HAP-1 (cell line): ENCODE measurements at regions not wholly inside any gene's neighbourhood (a gene's known extent, or its start where the extent isn't known, plus 50 kb on each side); places are given as distances from the start of the nearest gene placed in this dataset.

Experiments
- DNase-seq, 2 experiments: peaks; one replicate each; pipeline ENCODE4 v3.0.0-alpha.2; 2016 to 2020; ENCODE audit warnings: low spot score in 2 of 2
- H3K27me3 ChIP-seq: fragments of 250-450 bp; sonication (Bioruptor Pico); 2 replicates; pipeline ENCODE4 v1.5.1; 2020; ENCODE audit warnings: low read depth, mild to moderate bottlenecking, moderate library complexity
- H3K36me3 ChIP-seq: fragments of 250-450 bp; sonication (Bioruptor Pico); replicated peaks from 2 replicates; pipeline ENCODE4 v1.5.1; 2020; ENCODE audit warnings: mild to moderate bottlenecking
- H3K4me1 ChIP-seq: fragments of 250-450 bp; sonication (Bioruptor Pico); 2 replicates; pipeline ENCODE4 v1.5.1; 2020; ENCODE audit warnings: mild to moderate bottlenecking
- H3K4me3 ChIP-seq: fragments of 250-450 bp; sonication (Bioruptor Pico); 2 replicates; pipeline ENCODE4 v1.5.1; 2020; ENCODE audit warnings: mild to moderate bottlenecking, moderate library complexity
- H3K9me3 ChIP-seq: fragments of 250-450 bp; sonication (Bioruptor Pico); 2 replicates; pipeline ENCODE4 v1.5.1; 2020; ENCODE audit warnings: mild to moderate bottlenecking, moderate library complexity
- in situ Hi-C: fragments of 300-500 bp; cut with MboI; formaldehyde crosslinking; loops from 3 replicates; pipeline ENCODE4 v1.14.3; 2020; ENCODE audit warnings: low sequenced_read_pairs, inconsistent platforms, mixed read lengths

DNA sequence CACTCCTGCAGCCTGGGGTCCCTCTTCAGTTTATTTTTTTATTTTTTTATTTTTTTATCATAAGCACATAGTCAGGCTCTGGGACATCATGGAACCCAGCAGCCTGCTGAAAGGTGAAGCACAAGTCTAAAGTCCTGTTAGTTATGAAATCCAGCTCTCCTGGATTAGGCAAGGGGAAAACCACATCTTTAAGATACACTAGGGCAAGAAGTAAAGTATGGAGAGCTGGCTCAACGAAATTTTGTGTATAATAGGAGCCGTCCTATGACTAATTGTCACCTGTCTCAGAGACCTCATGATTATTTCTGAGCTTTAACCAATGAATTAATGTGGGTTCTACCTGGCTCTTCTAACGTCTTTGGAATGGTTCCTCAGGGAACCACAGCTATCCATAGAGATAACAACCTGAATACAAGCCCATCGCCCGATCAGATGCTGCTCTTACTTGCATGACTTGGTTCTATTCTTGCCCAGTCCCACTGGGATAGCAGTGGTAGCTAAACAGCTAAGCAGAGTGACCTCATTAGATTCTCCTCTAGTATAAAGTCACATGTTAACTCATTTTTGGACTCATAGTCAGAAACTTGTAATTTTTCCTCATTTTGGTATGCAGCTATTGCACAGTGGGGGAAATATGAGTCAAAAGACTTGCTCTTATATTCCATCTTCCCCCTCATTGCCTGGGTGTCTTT, 122.7 kb downstream of the LMO4 start:
- H3K36me3 ChIP-seq = no peaks in the 10 kb centered on the region
- no peak for DNase-seq
- H3K4me3 ChIP-seq = no peak overlapping the region
- no peaks in the 10 kb centered on the region for H3K27me3 ChIP-seq
- H3K9me3 ChIP-seq = no peaks in the 10 kb centered on the region
- no peaks in the 10 kb centered on the region for H3K4me1 ChIP-seq
- in situ Hi-C loops = no loop called here

DNA sequence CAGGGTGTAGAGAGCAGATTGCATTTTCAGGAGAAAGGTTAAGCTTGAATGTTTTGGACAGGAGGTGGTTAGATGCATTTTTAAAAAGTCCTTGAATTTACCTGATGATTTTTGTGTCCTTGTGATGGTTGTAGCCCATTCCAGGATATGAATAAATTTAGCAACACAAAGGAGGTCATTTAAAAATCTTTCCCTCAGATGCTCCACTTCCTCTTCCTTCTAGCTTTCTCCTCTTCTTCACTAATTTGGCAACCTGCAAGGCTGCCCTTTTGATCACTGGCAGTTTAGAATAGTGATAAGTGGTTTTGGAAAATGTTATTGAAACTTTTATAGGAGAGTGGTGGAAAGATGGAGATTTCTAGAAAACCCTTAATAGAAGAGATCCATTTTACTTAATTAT, 124.0 kb downstream of the LMO4 start:
- Histone ChIP-seq H3K27me3 (no peaks in the 10 kb centered on the region), H3K36me3 (no peaks in the 10 kb centered on the region), H3K4me1 (no peaks in the 10 kb centered on the region), H3K9me3 (no peaks in the 10 kb centered on the region), H3K4me3 (no peak overlapping the region)
- no peak for DNase-seq
- in situ Hi-C loops = no loop called here

DNA sequence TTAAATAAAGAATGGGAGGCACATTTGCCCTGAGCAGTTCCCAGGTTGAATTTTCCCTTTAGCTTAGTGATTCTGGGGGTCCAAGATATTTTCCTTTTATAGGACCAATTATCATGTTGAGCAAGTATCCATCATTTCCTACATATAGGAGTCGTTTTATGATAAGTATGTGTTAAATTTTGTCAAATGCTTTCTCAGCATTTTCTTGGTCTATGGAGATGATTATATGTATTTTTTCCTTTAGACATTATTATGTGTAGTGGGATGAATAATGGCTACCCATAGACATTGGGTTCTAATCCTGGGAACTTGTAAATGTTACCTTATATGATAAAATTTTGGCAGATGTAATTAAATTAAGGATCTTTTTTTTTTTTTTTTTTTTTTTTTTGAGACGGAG, 128.7 kb downstream of the LMO4 start:
- Histone ChIP-seq H3K27me3 (no peaks in the 10 kb centered on the region), H3K4me1 (no peaks in the 10 kb centered on the region), H3K4me3 (no peak overlapping the region), H3K36me3 (no peaks in the 10 kb centered on the region), H3K9me3 (no peaks in the 10 kb centered on the region)
- in situ Hi-C loops = no loop called here
- DNase-seq = no peak

DNA sequence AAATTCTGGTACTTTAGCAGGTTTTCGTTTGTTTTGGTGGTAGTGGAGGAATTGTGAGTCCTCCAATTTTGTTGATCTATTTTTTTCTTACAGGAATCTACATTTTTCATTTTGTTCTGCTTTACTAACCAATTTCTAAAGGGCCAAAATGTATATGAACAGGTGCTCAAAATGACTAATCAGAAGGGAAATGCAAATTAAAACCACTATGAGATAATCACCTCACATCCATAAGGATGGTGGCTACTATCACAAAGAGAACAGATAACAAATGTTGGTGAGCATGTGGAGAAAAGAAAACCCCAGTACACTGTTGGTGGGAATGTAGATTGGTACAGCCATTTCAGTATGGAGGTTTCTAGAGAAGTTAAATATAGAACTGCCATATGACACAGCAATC, 134.2 kb downstream of the LMO4 start:
- Histone ChIP-seq H3K9me3 (no peaks in the 10 kb centered on the region), H3K4me3 (no peak overlapping the region), H3K36me3 (no peaks in the 10 kb centered on the region), H3K4me1 (no peaks in the 10 kb centered on the region), H3K27me3 (peaks cover 2% of the 10 kb centered on the region; the same call in 1 of the 2 replicates)
- DNase-seq = no peak
- in situ Hi-C loops = no loop called here

DNA sequence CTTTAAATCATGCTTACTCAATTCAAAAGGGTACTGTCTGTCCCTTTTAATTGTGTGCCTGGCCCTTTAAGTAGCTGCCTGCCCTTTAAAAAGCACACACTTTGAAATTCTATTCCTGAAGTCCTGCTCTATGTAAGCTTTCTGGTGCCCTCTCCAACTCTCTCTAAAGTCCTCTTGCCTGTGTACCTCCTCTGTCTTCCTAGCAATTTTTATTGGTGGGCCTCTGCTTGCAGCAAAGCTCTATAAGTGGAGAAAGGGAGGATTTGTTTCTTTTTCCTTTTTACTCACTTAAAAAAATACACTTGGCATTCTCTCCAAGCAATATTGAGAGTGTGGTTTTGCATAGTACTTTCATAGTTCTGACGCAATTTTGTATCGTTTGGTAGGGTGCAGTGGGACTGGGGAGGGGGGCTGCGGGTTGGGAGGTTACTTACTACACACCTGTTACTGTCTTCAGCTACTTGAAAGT, 135.4 kb downstream of the LMO4 start:
- in situ Hi-C loops = no loop called here
- H3K4me1 ChIP-seq = no peaks in the 10 kb centered on the region
- H3K27me3 ChIP-seq = peaks cover 2% of the 10 kb centered on the region; the same call in 1 of the 2 replicates
- no peak overlapping the region for H3K4me3 ChIP-seq
- H3K36me3 ChIP-seq = no peaks in the 10 kb centered on the region
- no peak for DNase-seq
- no peaks in the 10 kb centered on the region for H3K9me3 ChIP-seq

DNA sequence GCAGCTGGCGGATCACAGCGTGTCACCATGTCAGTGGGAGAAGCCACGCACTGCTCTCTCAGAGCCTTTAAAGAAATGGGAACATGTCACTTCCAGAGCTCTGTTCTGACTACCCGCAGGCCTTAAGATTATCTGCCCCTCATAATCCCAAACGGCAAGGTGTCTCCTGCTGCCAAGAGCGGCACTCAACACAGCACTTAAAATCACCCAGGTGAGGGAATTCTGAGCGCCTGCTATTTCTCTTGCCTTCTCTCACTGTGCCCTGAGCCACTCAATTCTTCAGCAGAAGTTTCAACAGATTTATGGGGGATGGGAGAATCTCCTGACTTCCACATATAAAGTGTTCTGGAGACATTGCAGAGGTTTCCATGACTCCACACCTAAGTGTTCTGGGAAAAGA, 137.9 kb downstream of the LMO4 start:
- Histone ChIP-seq H3K4me1 (no peaks in the 10 kb centered on the region), H3K4me3 (no peak overlapping the region), H3K9me3 (no peaks in the 10 kb centered on the region), H3K27me3 (peaks cover 2% of the 10 kb centered on the region; the same call in 1 of the 2 replicates), H3K36me3 (no peaks in the 10 kb centered on the region)
- in situ Hi-C loops = no loop called here
- no peak for DNase-seq

DNA sequence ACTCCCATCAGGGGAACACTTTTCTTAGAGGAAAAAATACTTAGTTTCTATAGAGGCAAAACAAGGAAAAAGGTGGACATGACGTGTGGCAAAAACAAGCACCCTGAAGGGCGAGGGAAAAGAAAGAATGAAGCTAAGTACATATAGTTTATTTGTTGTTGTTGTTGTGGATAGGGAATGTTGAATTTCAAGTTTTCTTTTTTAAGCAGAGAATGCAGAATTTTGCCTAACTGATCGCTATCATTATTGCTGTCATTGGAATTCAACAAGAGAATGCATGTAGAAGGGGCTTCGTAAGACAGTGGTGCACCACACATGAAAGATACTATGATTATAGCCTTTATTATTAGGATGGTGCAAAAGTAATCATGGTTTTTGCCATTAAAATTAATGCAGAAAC, 144.0 kb downstream of the LMO4 start:
- Histone ChIP-seq H3K36me3 (no peaks in the 10 kb centered on the region), H3K4me3 (no peak overlapping the region), H3K4me1 (peaks cover 2% of the 10 kb centered on the region; the same call in 1 of the 2 replicates), H3K9me3 (no peaks in the 10 kb centered on the region), H3K27me3 (no peaks in the 10 kb centered on the region)
- no peak for DNase-seq
- in situ Hi-C loops = no loop called here

DNA sequence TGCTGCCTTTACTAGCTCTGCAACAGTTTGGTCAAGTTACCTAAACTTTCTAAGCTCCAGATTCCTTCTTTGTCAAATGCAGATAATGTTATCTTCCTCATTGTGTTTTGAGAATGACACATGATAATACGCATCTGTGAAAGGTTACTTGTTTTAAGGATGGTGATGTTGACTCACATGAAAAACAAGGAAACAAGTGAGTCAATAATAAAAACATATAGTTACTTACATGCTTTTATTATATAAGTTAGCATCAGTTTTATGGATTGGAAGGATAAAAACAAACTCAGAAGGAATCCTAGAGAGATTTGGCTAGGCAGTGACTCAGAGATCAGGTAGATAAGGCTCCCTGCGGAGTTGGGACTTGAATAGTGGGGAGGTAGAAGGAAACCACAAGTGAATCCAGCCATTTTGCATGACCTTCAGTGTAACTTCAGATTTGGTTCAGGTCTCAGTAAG, 144.6 kb downstream of the LMO4 start:
- Histone ChIP-seq H3K36me3 (no peaks in the 10 kb centered on the region), H3K9me3 (no peaks in the 10 kb centered on the region), H3K4me3 (no peak overlapping the region), H3K4me1 (peaks cover 2% of the 10 kb centered on the region; the same call in 1 of the 2 replicates), H3K27me3 (no peaks in the 10 kb centered on the region)
- DNase-seq = peak in 1 of 2 experiments; percentile 3
- in situ Hi-C loops = no loop called here

DNA sequence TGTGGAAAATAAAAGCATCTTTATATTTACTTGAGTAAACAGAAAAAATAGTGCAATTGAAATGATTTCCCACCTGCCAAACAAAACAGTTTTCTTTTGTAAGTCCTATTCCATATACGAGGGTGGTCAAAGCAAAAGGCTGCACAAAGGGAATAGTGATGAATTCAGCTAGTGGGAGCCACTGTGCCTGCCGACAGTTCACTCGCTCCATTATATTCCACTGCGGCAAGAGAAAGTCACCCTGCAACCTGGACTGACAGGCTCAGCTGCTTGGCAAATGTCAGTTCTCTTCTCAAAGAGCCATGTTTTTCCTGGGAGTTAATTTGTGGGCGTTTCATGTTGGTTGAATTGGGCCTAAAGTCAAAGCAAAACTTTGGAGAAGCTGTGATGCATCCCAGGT, 145.4 kb downstream of the LMO4 start:
- no peak for DNase-seq
- H3K4me3 ChIP-seq = no peak overlapping the region
- no peaks in the 10 kb centered on the region for H3K27me3 ChIP-seq
- no peaks in the 10 kb centered on the region for H3K9me3 ChIP-seq
- in situ Hi-C loops = no loop called here
- H3K36me3 ChIP-seq = no peaks in the 10 kb centered on the region
- peaks cover 2% of the 10 kb centered on the region; the same call in 1 of the 2 replicates for H3K4me1 ChIP-seq

DNA sequence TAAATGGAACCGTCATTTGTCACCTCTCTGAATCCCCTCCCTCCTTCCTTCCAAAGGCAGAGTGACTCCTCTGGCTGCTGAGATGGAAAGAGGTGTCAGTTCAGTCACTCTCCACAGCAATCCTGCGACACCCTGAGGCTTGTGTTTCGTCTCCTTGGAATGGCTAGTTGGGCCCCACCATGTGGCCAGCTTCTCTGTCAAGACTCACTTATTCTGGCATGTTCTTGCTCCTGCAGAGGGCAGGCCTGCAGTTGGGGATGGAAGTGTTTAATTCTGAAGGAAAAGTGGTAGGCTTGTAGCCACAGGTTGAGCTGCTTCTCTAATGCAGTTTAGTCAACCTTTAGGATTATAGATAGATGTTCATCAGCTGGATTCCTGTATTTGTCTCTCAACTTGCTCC, 149.6 kb downstream of the LMO4 start:
- H3K4me1 ChIP-seq = peaks cover 1% of the 10 kb centered on the region; the same call in 1 of the 2 replicates
- in situ Hi-C loops = no loop called here
- peak in 1 of 2 experiments; percentile 10 for DNase-seq
- H3K27me3 ChIP-seq = no peaks in the 10 kb centered on the region
- H3K9me3 ChIP-seq = no peaks in the 10 kb centered on the region
- no peak overlapping the region for H3K4me3 ChIP-seq
- no peaks in the 10 kb centered on the region for H3K36me3 ChIP-seq

DNA sequence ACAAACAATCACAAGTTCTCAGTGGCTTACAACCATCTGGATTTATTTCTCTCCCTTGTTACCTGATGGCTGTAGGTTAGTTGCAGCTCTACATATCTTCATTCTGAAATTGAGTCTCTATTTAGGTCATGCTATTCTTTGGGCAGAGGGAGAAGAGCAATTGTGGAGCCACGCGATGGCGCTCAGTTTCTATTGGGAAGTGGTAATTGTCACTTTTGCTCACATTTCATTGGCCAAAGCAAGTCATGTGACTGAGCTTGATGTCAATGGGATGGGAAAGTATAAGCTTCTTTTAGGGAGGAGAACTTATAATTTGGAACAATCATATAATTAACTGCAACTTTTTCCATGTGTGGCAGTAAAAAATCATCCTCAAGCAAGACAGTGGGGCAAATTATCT, 166.5 kb downstream of the LMO4 start:
- Histone ChIP-seq H3K4me3 (no peak overlapping the region), H3K27me3 (no peaks in the 10 kb centered on the region; the same call in 1 of the 2 replicates), H3K36me3 (no peaks in the 10 kb centered on the region), H3K9me3 (no peaks in the 10 kb centered on the region), H3K4me1 (no peaks in the 10 kb centered on the region)
- in situ Hi-C loops = no loop called here
- DNase-seq = peak in 1 of 2 experiments; percentile 28

DNA sequence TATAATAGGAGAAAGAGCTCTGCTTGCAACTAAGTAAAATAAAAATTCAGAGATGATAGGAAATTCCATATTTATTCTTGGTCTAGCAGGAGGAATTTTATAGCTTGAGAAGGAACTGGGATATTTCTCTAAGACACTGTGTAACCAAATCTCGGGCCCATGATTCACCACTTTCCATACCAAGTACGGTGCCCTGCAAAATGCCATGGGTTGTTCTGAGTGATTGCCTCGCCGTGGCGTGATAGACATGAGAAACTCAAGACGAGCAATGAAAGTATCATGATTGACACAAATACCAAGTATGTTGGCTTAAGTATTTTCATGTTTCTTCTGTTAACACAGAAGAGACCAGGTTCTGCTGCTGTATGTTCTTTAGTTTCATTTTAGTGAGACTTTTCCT, 167.2 kb downstream of the LMO4 start:
- in situ Hi-C loops = no loop called here
- Histone ChIP-seq H3K27me3 (no peaks in the 10 kb centered on the region; the same call in 1 of the 2 replicates), H3K4me3 (no peak overlapping the region), H3K36me3 (no peaks in the 10 kb centered on the region), H3K4me1 (no peaks in the 10 kb centered on the region), H3K9me3 (no peaks in the 10 kb centered on the region)
- no peak for DNase-seq

DNA sequence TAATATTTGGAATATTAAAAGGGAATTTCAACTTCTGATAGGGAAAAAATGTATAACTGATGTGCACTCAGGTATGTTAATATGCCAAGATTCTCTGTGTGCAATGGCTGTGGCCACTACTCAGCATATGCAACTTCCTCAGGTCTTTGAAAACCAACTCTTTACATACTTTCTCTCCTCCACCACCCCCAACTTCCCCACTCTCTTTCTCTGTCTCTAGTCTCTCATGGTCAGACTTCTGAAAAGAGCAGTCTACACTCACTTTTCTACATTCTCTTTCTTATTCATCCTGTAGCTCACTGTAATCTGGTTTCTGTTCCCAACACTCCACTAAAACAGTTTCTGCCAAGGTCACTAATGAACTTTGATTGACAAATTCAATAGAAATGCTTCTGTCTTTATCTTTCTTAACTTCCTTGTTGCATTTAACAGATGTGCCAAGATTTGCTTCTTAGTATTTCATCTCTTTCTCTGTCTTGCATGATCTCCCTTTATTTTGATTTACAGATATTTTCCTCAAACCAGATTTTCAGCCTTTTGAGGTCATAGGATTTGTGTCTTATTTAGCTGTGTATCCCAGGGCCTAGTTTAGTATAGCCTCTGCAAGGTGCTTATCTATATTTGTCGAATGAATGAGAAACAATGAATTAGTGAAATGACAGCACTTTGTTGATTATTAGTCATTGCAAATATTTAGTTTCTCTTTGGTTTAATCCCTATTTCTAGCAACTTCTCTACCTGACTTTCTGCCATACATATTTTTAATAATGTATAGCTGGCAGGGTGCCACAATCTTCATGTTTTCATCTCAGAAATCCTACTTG, 168.9 kb downstream of the LMO4 start:
- H3K4me1 ChIP-seq = no peaks in the 10 kb centered on the region
- H3K27me3 ChIP-seq = no peaks in the 10 kb centered on the region; the same call in 1 of the 2 replicates
- no peaks in the 10 kb centered on the region for H3K36me3 ChIP-seq
- no peak for DNase-seq
- in situ Hi-C loops = no loop called here
- no peak overlapping the region for H3K4me3 ChIP-seq
- H3K9me3 ChIP-seq = no peaks in the 10 kb centered on the region

DNA sequence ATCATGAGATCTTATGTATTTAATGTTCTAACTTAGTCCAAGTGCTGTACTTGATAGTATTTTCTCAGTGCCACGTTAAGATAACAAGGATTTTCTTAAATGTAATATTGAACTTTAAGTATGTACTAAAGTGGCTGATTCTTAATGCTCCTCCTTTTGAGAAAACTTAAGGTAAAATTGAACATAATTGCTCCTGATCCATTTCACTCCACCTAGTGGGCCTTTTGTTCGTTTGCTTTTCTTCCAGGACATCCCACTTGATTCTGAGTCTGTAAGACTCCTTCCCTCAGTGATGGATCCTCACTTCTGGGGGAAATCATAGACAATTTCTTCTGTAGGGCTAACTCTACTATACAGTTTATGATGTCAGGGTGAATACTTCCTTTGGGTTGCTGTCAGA, 173.1 kb downstream of the LMO4 start:
- in situ Hi-C loops = no loop called here
- H3K27me3 ChIP-seq = no peaks in the 10 kb centered on the region
- H3K36me3 ChIP-seq = no peaks in the 10 kb centered on the region
- H3K4me3 ChIP-seq = no peak overlapping the region
- no peaks in the 10 kb centered on the region for H3K9me3 ChIP-seq
- no peaks in the 10 kb centered on the region for H3K4me1 ChIP-seq
- no peak for DNase-seq
